Kidney epithelial cell (primary cell): ENCODE measurements at regions not wholly inside any gene's neighbourhood (a gene's known extent, or its start where the extent isn't known, plus 50 kb on each side); places are given as distances from the start of the nearest gene placed in this dataset.

Experiments
- DNase-seq: peaks from one replicate; pipeline ENCODE4 v3.0.0-alpha.2; 2010; ENCODE audit warnings: low read depth
- H3K27me3 ChIP-seq: 2 replicates; pipeline ENCODE4 v1.6.0; 2011; ENCODE audit warnings: low read length; ENCODE audit not compliant: control insufficient read depth, insufficient read depth
- H3K36me3 ChIP-seq: 2 replicates; pipeline ENCODE4 v1.5.1; 2011; ENCODE audit warnings: low read length; ENCODE audit not compliant: control insufficient read depth, insufficient read depth
- H3K4me3 ChIP-seq: 2 replicates; pipeline ENCODE4 v1.5.1; 2011; ENCODE audit warnings: low read depth, mild to moderate bottlenecking, control low read depth, low read length
- CTCF ChIP-seq: IDR thresholded peaks from 2 replicates; pipeline ENCODE4 v1.5.1; 2011; ENCODE audit warnings: mild to moderate bottlenecking, moderate library complexity, low read length, control low read depth, inconsistent platforms; ENCODE audit not compliant: insufficient read depth, poor library complexity, severe bottlenecking

DNA sequence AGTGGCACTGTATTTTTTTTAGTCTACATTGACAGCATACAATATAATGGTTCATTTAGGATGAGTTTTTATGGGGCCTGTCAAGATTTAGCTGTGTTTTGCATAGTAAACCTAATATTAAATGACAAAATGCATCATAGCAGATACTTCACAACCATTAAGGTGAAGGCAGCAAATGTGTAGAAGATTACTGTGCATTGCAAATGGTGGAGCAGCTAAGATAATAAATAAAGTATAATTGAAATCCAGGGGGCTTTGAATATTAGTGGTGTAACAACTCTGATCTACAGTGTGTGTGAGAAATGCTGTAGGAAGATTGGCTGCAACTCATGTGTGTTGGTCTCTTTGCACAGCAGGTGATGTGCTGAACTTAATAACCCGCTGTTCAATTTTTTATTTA is 801.9 kb upstream of the CITED2 start:
- Histone ChIP-seq H3K27me3 (no peaks in the 10 kb centered on the region), H3K4me3 (no peak overlapping the region), H3K36me3 (no peaks in the 10 kb centered on the region)
- no peak for DNase-seq
- no peak for TF ChIP-seq CTCF

DNA sequence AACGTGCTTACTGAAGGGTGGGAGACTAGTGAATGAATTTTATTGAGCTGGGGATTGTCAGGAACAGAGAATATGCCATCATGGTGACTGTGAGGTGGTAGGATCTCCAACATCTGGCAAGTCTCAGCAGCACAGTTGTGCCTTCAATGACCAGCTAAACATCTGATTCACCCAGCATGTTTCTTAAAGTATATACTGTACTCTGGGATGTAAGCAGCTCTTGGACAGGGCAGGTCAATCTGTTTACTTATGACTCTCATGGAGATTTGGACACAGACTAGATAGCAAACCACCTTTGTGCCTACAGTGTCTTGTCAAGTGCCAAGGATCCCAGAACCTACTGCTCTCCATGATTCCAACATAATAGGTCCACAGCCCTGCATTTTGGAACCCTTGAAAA is 801.0 kb upstream of the CITED2 start:
- H3K36me3 ChIP-seq, result no peaks in the 10 kb centered on the region
- TF ChIP-seq CTCF, result no peak
- no peak for DNase-seq
- no peaks in the 10 kb centered on the region for H3K27me3 ChIP-seq
- H3K4me3 ChIP-seq, result no peak overlapping the region

DNA sequence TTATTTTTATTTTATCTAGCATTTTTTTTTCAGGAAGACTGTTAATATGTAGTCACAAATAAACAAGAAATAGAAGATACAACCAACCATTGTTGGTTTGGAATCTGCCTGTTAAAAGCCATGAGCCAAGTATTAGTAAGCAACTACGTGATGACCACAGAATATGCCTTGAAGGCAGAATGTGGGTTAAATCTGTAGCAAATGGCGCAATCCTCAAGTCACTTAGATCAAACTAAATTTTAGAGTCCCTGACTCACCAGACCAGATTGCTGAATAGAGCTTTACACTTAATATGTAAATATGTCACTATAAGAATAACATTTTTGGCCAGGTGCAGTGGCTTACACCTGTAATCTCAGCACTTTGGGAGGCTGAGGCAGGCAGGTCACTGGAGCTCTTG is 800.1 kb upstream of the CITED2 start:
- H3K4me3 ChIP-seq, result no peak overlapping the region
- DNase-seq, result peak; percentile 51
- TF ChIP-seq CTCF, result no peak
- no peaks in the 10 kb centered on the region for H3K36me3 ChIP-seq
- H3K27me3 ChIP-seq, result no peaks in the 10 kb centered on the region

- H3K4me3 ChIP-seq, result no peak overlapping the region
- no peaks in the 10 kb centered on the region for H3K36me3 ChIP-seq
- no peak for DNase-seq
- TF ChIP-seq CTCF, result no peak
- H3K27me3 ChIP-seq, result no peaks in the 10 kb centered on the region
Measured at GRCh38 chr6:140168365-140168764, 793.9 kb upstream of the CITED2 start.

- no peak for DNase-seq
- no peaks in the 10 kb centered on the region for H3K36me3 ChIP-seq
- no peak overlapping the region for H3K4me3 ChIP-seq
- no peaks in the 10 kb centered on the region for H3K27me3 ChIP-seq
- TF ChIP-seq CTCF, result no peak
Measured at GRCh38 chr6:140160909-140161308, 786.5 kb upstream of the CITED2 start.

GRCh38 chr6:140160494-140160893 is 786.0 kb upstream of the CITED2 start:
- no peak for TF ChIP-seq CTCF
- no peaks in the 10 kb centered on the region for H3K36me3 ChIP-seq
- no peaks in the 10 kb centered on the region for H3K27me3 ChIP-seq
- DNase-seq, result no peak
- H3K4me3 ChIP-seq, result no peak overlapping the region
